ENCODE measurements at regions not wholly inside any gene's neighbourhood (a gene's known extent, or its start where the extent isn't known, plus 50 kb on each side); places are given as distances from the start of the nearest gene placed in this dataset.

DNA sequence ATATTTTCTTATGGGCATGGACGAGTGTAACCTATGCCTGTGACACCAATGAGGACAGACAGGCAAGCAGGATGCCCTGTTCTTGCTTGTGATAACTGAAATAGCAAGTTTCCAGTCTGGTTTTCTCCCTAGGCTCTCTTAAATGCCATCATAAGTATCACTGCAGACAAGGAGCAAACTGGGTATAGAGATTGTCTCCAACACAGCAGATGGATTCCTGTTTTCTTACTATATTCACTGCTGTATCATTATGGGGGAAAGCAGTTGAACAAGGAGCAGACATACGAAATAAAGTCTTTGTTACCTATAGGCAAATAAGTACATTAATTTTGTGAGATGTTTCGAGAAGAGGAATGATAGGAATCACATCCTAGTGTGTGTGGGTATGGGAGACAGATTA lies 178.0 kb upstream of the TBL1XR1 start:
- no peak for TF ChIP-seq CTCF (IDR thresholded peaks at IDR 0.05)
- Mint-ChIP-seq H3K27ac (ENCODE audit: unreplicated experiment) (no peak overlapping the region), H3K9me3 (ENCODE audit: unreplicated experiment) (no peaks in the 10 kb centered on the region), H3K4me3 (ENCODE audit: unreplicated experiment) (no peak overlapping the region), H3K4me1 (ENCODE audit: unreplicated experiment) (no peaks in the 10 kb centered on the region), H3K27me3 (ENCODE audit: unreplicated experiment) (no peaks in the 10 kb centered on the region), H3K36me3 (ENCODE audit: unreplicated experiment) (peaks cover 2% of the 10 kb centered on the region)
- no peak for DNase-seq (ENCODE audit: extremely low spot score, unreplicated experiment)

DNA sequence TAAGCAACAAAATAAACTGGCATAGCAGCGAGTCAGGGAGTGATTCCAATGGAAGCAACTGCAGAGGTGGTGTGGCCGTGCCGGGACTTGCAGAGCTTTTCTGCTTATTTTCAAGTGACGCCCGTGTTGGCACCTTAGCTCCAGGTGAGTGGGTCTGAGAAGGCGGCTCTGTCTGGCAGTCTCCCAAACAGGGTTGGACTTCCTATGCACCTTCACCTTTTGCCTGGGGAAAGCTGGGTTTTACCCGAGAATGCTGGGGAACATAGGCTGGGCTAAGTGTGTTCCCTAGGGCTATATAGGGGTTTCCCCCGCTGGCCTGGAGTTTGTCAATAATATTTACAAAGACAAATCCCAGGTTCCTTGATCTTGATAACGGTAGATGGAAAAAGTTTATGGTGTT lies 179.9 kb upstream of the TBL1XR1 start:
- DNase-seq (ENCODE audit: extremely low spot score, unreplicated experiment) = no peak
- no peak for TF ChIP-seq CTCF (IDR thresholded peaks at IDR 0.05)
- Mint-ChIP-seq H3K36me3 (ENCODE audit: unreplicated experiment) (peaks cover 3% of the 10 kb centered on the region), H3K4me3 (ENCODE audit: unreplicated experiment) (no peak overlapping the region), H3K27me3 (ENCODE audit: unreplicated experiment) (no peaks in the 10 kb centered on the region), H3K9me3 (ENCODE audit: unreplicated experiment) (peaks cover 1% of the 10 kb centered on the region), H3K4me1 (ENCODE audit: unreplicated experiment) (no peaks in the 10 kb centered on the region), H3K27ac (ENCODE audit: unreplicated experiment) (no peak overlapping the region)

DNA sequence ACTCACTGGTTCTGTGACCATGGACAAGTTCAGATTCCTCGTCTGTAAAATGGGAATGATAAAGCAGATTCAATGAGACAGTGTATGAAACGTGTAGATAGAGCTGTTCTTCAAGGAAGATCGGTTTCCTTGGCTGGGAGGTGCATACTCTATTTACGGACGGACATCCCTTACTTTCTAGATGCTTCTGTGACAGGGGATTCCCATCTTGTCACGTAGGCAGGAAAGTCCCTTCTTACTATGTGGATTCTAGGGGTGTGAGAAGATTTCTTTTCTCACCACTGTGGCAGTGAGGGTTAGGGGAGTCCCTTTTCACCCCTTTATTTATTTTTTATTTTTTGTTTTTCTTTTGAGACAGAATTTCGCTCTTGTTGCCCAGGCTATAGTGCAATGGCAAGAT lies 180.9 kb upstream of the TBL1XR1 start:
- H3K27me3 Mint-ChIP-seq (ENCODE audit: unreplicated experiment) = no peaks in the 10 kb centered on the region
- no peak overlapping the region for H3K27ac Mint-ChIP-seq (ENCODE audit: unreplicated experiment)
- H3K36me3 Mint-ChIP-seq (ENCODE audit: unreplicated experiment) = peaks cover 4% of the 10 kb centered on the region
- peaks cover 5% of the 10 kb centered on the region for H3K9me3 Mint-ChIP-seq (ENCODE audit: unreplicated experiment)
- H3K4me1 Mint-ChIP-seq (ENCODE audit: unreplicated experiment) = no peaks in the 10 kb centered on the region
- H3K4me3 Mint-ChIP-seq (ENCODE audit: unreplicated experiment) = no peak overlapping the region
- TF ChIP-seq CTCF (IDR thresholded peaks at IDR 0.05) = no peak
- no peak for DNase-seq (ENCODE audit: extremely low spot score, unreplicated experiment)

- peaks cover 4% of the 10 kb centered on the region for H3K36me3 Mint-ChIP-seq (ENCODE audit: unreplicated experiment)
- no peak overlapping the region for H3K27ac Mint-ChIP-seq (ENCODE audit: unreplicated experiment)
- no peak for TF ChIP-seq CTCF (IDR thresholded peaks at IDR 0.05)
- no peaks in the 10 kb centered on the region for H3K27me3 Mint-ChIP-seq (ENCODE audit: unreplicated experiment)
- DNase-seq (ENCODE audit: extremely low spot score, unreplicated experiment) = no peak
- no peaks in the 10 kb centered on the region for H3K4me1 Mint-ChIP-seq (ENCODE audit: unreplicated experiment)
- peaks cover 8% of the 10 kb centered on the region for H3K9me3 Mint-ChIP-seq (ENCODE audit: unreplicated experiment)
- H3K4me3 Mint-ChIP-seq (ENCODE audit: unreplicated experiment) = no peak overlapping the region
Observed at GRCh38 chr3:177379045-177379444, 181.8 kb upstream of the TBL1XR1 start.

DNA sequence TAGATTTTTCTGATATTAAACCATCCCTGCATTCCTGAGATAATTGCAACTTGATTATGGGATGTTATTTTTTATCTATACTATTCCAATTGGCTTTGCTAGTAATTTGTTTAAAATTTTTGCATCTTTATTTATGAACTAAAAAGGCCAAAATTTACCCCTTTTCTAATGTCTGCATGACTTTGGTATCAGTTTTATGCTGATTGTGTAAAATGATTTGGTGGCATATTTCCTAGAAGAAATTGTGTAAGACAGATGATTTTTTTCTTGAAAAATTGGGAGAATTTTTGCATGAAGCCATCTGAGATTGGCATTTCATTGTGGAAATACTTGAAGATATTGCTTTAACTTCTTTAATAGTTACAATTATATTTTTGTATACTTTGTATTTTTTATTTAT lies 183.8 kb upstream of the TBL1XR1 start:
- no peak overlapping the region for H3K27ac Mint-ChIP-seq (ENCODE audit: unreplicated experiment)
- peaks cover 4% of the 10 kb centered on the region for H3K36me3 Mint-ChIP-seq (ENCODE audit: unreplicated experiment)
- no peak for TF ChIP-seq CTCF (IDR thresholded peaks at IDR 0.05)
- no peaks in the 10 kb centered on the region for H3K27me3 Mint-ChIP-seq (ENCODE audit: unreplicated experiment)
- peaks cover 8% of the 10 kb centered on the region for H3K9me3 Mint-ChIP-seq (ENCODE audit: unreplicated experiment)
- H3K4me1 Mint-ChIP-seq (ENCODE audit: unreplicated experiment) = peaks cover 2% of the 10 kb centered on the region
- no peak for DNase-seq (ENCODE audit: extremely low spot score, unreplicated experiment)
- no peak overlapping the region for H3K4me3 Mint-ChIP-seq (ENCODE audit: unreplicated experiment)
